NT2/D1 (cell line): ENCODE measurements at regions not wholly inside any gene's neighbourhood (a gene's known extent, or its start where the extent isn't known, plus 50 kb on each side); places are given as distances from the start of the nearest gene placed in this dataset.

Source experiments
- DNase-seq: peaks from one replicate; pipeline ENCODE4 v3.0.0-alpha.2; 2011; ENCODE audit warnings: low read depth, low spot score
- H3K27me3 ChIP-seq: 2 replicates; pipeline ENCODE4 v1.6.0; 2011; ENCODE audit warnings: mild to moderate bottlenecking; ENCODE audit not compliant: insufficient read length, insufficient read depth
- H3K36me3 ChIP-seq: 2 replicates; pipeline ENCODE4 v1.6.1; 2011; ENCODE audit warnings: mild to moderate bottlenecking, low read length, mixed read lengths; ENCODE audit not compliant: insufficient read depth, insufficient read length
- H3K4me1 ChIP-seq: 2 replicates; pipeline ENCODE4 v1.5.1; 2011; ENCODE audit not compliant: insufficient read depth, insufficient read length
- H3K4me3 ChIP-seq: 2 replicates; pipeline ENCODE4 v1.5.1; 2011; ENCODE audit warnings: low read depth; ENCODE audit not compliant: insufficient read length
- H3K9ac ChIP-seq: 2 replicates; pipeline ENCODE4 v1.6.0; 2011; ENCODE audit warnings: low read depth; ENCODE audit not compliant: insufficient read length
- H3K9me3 ChIP-seq: 2 replicates; pipeline ENCODE4 v1.5.1; 2011; ENCODE audit warnings: mild to moderate bottlenecking, low read length; ENCODE audit not compliant: insufficient read depth
- SUZ12 ChIP-seq: IDR thresholded peaks from 2 replicates; pipeline ENCODE4 v1.6.1; 2011; ENCODE audit not compliant: insufficient read length, insufficient read depth; ENCODE audit errors: extremely low read depth
- YY1 ChIP-seq: IDR thresholded peaks from 2 replicates; pipeline ENCODE4 v1.6.1; 2011; ENCODE audit not compliant: insufficient read length, insufficient read depth
- ZNF274 ChIP-seq: IDR thresholded peaks from 2 replicates; pipeline ENCODE4 v1.6.1; 2011; ENCODE audit warnings: mild to moderate bottlenecking, low read depth, low read length

DNA sequence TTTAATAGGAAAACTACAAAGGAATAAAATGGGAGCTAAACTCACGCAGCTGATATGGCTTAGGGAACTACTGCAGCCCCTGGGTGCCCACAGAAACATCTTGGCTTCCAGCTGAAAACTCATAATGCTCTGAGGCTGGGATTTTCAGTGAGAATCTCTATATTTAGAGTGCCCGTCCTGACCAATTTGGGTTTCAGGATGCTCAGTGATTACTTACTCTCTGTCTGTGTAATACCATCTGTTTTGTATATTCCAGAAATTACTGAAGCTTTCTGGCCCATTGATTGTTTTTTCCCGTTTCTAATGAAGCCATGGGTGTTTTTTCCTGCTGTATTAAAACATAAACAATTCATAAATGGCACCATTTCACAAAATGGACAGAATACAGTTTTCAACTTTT lies 50.6 kb upstream of the ZNF385D start:
- DNase-seq: no peak
- no peaks in the 10 kb centered on the region for H3K27me3 ChIP-seq
- H3K9ac ChIP-seq: no peak overlapping the region
- no peaks in the 10 kb centered on the region for H3K4me1 ChIP-seq
- no peak for TF ChIP-seq SUZ12
- no peak for TF ChIP-seq YY1
- no peak for TF ChIP-seq ZNF274
- no peak overlapping the region for H3K4me3 ChIP-seq
- no peaks in the 10 kb centered on the region for H3K9me3 ChIP-seq
- no peaks in the 10 kb centered on the region for H3K36me3 ChIP-seq

DNA sequence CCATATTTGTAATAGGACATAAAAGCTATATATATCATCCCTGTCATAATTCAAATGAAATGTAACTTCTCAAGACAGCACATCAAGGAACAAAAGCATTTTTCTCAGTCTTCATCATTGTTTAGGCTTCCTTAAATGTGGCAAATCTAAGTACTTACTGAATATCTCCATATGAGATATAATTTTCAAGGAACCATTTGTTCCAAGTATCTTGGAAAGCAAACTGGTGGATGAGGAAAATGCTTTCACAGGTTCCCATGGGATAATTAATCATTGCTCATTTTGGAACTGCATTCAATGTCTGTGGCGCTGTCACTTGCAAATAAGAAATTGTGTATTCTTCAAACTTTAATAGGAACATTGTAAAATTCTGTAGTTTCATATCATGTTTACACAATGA lies 52.6 kb upstream of the ZNF385D start:
- DNase-seq: no peak
- no peak overlapping the region for H3K9ac ChIP-seq
- no peak for TF ChIP-seq SUZ12
- TF ChIP-seq ZNF274: no peak
- TF ChIP-seq YY1: no peak
- H3K4me1 ChIP-seq: no peaks in the 10 kb centered on the region
- no peaks in the 10 kb centered on the region for H3K36me3 ChIP-seq
- H3K4me3 ChIP-seq: no peak overlapping the region
- H3K9me3 ChIP-seq: no peaks in the 10 kb centered on the region
- H3K27me3 ChIP-seq: no peaks in the 10 kb centered on the region

DNA sequence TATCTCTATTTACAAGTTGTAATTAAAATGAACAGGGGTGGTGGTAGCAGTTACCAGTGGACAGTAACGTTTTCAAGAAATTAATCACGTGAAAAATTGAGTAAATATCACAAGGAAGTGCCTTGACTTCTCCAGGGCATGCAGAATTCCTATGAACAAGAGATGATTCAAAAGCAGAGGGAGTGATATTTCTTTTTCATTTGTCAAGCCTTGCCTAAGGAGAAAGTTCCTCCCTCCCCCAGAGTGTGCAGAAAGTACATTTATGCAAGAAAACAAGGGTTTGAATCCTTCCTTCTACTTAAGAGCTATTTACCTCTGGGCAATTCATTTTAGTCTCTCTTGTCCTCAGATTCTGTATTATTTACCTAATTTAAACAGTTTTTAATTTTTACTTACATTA lies 53.3 kb upstream of the ZNF385D start:
- no peak for TF ChIP-seq YY1
- TF ChIP-seq ZNF274: no peak
- no peak for TF ChIP-seq SUZ12
- DNase-seq: no peak
- Histone ChIP-seq H3K36me3 (no peaks in the 10 kb centered on the region), H3K4me1 (no peaks in the 10 kb centered on the region), H3K4me3 (no peak overlapping the region), H3K9ac (no peak overlapping the region), H3K9me3 (no peaks in the 10 kb centered on the region), H3K27me3 (no peaks in the 10 kb centered on the region)

DNA sequence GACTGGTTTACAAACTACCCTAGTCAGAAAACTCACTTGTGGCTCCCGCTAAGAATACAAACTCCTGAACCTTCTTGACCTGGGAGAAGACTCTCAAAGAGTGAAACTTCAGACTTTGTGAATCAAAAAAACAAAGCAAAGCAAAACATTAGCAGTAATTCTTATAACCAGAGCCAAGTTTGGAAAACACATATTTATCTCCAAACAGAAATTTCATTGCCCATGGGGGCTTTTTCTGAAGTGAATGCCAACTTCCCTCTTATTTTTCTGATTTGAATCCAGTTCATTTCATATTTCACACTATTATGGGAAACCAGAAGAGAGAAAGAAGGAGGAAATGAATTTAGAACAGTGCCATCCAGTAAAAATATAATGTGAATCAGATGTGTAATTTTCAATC lies 55.7 kb upstream of the ZNF385D start:
- TF ChIP-seq ZNF274 (no peak), SUZ12 (no peak), YY1 (no peak)
- H3K9me3 ChIP-seq: no peaks in the 10 kb centered on the region
- H3K36me3 ChIP-seq: no peaks in the 10 kb centered on the region
- H3K27me3 ChIP-seq: no peaks in the 10 kb centered on the region
- no peak overlapping the region for H3K4me3 ChIP-seq
- DNase-seq: no peak
- H3K9ac ChIP-seq: no peak overlapping the region
- no peaks in the 10 kb centered on the region for H3K4me1 ChIP-seq

DNA sequence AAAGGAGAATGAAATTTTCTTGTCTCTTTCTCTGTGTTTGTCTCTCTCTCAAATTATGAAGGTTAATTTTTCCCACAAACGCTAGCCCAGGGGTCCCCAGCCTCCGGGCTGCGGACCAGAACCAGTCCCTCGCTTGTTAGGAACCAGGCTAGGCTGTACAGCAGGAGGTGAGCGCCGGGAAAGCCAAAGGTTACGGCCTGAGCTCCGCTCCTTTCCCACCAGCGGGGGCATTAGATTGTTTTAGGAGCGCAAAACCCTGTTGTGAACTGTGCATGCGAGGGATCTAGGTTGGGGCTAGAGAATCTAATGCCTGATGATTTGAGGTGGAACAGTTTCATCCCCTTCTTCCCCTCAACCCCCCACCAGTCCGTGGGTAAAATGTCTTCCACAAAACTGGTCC lies 74.7 kb upstream of the ZNF385D start:
- no peak overlapping the region for H3K4me3 ChIP-seq
- no peaks in the 10 kb centered on the region for H3K9me3 ChIP-seq
- no peaks in the 10 kb centered on the region for H3K27me3 ChIP-seq
- H3K9ac ChIP-seq: no peak overlapping the region
- no peaks in the 10 kb centered on the region for H3K4me1 ChIP-seq
- H3K36me3 ChIP-seq: no peaks in the 10 kb centered on the region
- DNase-seq: peak; percentile 13
- TF ChIP-seq ZNF274: no peak
- no peak for TF ChIP-seq SUZ12
- no peak for TF ChIP-seq YY1

DNA sequence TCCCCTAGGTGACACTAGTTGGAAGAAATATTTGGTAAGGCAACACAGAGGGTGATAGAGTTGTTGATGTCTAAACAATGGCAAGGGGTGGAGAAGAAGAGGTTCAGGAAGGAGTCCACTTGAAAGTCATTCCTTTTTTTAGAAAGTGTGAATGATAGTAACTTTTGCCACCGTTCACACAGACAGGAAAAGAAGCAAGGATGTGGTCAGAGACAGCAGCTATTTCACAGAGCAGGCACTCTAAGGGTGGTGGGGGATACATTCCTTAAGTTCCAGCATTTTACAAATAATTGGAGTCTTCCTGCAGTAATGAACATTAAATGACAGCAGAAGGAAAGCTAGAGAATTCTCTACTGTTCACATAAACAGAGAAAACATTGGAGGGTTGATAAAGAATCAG lies 75.4 kb upstream of the ZNF385D start:
- Histone ChIP-seq H3K36me3 (no peaks in the 10 kb centered on the region), H3K27me3 (no peaks in the 10 kb centered on the region), H3K9me3 (no peaks in the 10 kb centered on the region), H3K4me1 (no peaks in the 10 kb centered on the region), H3K9ac (no peak overlapping the region), H3K4me3 (no peak overlapping the region)
- TF ChIP-seq ZNF274 (no peak), SUZ12 (no peak), YY1 (no peak)
- DNase-seq: no peak

DNA sequence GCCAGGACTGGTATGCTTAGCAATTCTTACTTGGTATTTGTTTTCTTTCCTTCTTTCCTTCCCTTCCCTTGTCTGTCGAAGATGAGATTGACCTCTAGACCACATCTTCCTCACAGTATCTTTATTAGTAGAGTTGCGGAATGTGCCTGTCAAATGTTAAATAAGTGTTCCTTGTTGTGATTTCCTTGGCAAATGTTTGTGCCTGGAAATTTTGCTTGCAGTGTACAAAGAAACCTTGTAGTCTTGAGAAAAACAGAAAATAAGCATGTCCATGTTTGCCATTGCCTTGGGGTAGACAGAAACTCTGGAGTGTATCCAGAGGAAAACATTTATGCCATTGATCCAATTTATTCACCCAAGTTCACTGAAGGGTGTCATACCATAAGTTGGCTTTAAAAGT lies 79.5 kb upstream of the ZNF385D start:
- Histone ChIP-seq H3K9ac (no peak overlapping the region), H3K4me1 (no peaks in the 10 kb centered on the region), H3K9me3 (no peaks in the 10 kb centered on the region), H3K27me3 (no peaks in the 10 kb centered on the region), H3K4me3 (no peak overlapping the region), H3K36me3 (no peaks in the 10 kb centered on the region)
- no peak for DNase-seq
- TF ChIP-seq SUZ12 (no peak), ZNF274 (no peak), YY1 (no peak)

DNA sequence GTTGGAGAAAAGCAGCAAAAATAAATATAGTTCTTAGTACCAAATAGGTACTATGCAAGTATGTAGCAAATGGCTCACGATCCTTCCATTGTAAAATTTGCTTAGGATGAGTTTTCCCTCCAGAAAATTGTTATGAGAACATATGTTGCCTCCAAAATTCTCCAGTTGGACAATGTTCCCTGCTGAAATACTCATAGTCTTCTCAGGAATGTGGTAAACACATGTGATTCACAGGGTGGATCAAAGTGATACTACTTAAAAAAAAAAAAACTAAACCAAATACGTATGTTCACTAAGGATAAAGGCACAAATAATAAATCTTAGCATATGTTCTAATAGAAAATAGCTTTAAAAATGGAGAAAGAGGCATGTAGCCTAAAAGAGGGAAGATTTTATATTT lies 84.3 kb upstream of the ZNF385D start:
- Histone ChIP-seq H3K9ac (no peak overlapping the region), H3K9me3 (no peaks in the 10 kb centered on the region), H3K4me1 (no peaks in the 10 kb centered on the region), H3K27me3 (no peaks in the 10 kb centered on the region), H3K4me3 (no peak overlapping the region), H3K36me3 (no peaks in the 10 kb centered on the region)
- TF ChIP-seq ZNF274: no peak
- TF ChIP-seq SUZ12: no peak
- no peak for TF ChIP-seq YY1
- no peak for DNase-seq
